GM18505 (cell line): ENCODE measurements at regions not wholly inside any gene's neighbourhood (a gene's known extent, or its start where the extent isn't known, plus 50 kb on each side); places are given as distances from the start of the nearest gene placed in this dataset.

Experiments
- ATAC-seq: cut with Tn5 transposase; IDR thresholded peaks from one replicate; pipeline ENCODE4 v1.9.1; 2021; ENCODE audit not compliant: unreplicated experiment
- POLR2A ChIP-seq: IDR thresholded peaks from 4 replicates; pipeline ENCODE4 v1.6.1; 2011; ENCODE audit warnings: borderline replicate concordance; ENCODE audit not compliant: insufficient read depth, insufficient read length; ENCODE audit errors: extremely low read depth

- no peak for ATAC-seq
- no peak for TF ChIP-seq POLR2A
Measured at GRCh38 chr2:195514365-195514764, 142.7 kb upstream of the SLC39A10 start.

- no peak for ATAC-seq
- TF ChIP-seq POLR2A, result no peak
Measured at GRCh38 chr2:195513119-195513518, 143.9 kb upstream of the SLC39A10 start.

- no peak for ATAC-seq
- no peak for TF ChIP-seq POLR2A
Measured at GRCh38 chr2:195509551-195509950, 147.5 kb upstream of the SLC39A10 start.

GRCh38 chr2:195508139-195508455 is 148.9 kb upstream of the SLC39A10 start:
- TF ChIP-seq POLR2A, result no peak
- no peak for ATAC-seq

DNA sequence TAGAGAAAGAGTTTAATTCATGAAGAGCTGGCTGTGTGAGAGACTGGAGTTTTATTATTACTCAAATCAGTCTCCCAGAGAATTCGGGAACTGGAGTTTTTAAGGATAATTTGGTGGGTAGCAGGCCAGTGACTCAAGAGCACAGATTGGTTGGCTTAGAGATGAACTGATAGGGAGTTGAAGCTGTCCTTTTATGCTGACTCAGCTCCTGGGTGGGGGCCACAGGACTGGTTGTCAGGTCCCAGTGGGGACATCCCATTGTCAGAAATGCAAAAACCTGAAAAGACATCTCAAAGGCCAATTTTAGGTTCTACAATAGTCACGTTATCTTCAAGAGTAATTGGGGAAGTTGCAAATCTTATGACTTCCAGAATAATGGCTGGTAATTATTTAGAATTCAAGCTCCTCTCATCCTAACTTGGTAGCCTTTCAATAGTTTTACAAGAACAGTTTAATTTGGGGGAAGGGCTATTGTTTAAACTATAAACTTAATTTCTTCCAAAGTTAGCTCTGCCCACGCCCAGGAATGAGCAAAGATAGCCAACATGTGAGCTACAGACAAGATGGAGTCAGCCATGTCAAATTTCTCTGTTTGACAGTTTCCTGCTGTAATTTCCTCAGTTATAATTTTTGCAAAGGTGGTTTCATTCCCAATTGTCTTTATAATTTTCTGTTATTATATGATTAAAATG is 149.4 kb upstream of the SLC39A10 start:
- no peak for TF ChIP-seq POLR2A
- ATAC-seq, result no peak

- TF ChIP-seq POLR2A, result no peak
Measured at GRCh38 chr2:195505701-195506100, 151.3 kb upstream of the SLC39A10 start.

DNA sequence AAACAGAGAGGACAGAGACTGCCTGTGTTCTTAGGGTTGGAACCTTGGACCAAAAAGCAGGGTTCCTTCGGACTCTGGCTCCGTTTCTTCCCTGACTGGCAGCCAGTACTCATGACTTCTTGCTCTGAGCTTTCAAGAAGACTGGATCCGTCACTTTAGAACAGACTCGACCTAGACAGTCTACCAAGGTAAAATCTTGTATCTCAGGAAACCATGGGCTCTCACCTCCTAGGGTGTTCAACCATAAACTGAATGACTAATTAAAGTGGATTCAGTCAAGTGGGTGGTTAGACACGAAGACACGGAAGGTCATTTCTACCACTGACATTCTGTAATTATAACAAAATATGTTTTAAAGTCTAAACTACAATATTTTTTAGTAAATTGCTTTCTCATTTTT is 153.8 kb upstream of the SLC39A10 start:
- TF ChIP-seq POLR2A, result no peak

More at GRCh38 chr2:195505701-195506100, 151.3 kb upstream of the SLC39A10 start:
- peak; percentile 97 for ATAC-seq

GRCh38 chr2:195501746-195502145 is 155.3 kb upstream of the SLC39A10 start:
- no peak for TF ChIP-seq POLR2A
- no peak for ATAC-seq

More for the DNA sequence above, 153.8 kb upstream of the SLC39A10 start:
- ATAC-seq, result no peak

GRCh38 chr2:195500879-195501278 is 156.1 kb upstream of the SLC39A10 start:
- ATAC-seq, result no peak
- TF ChIP-seq POLR2A, result no peak

DNA sequence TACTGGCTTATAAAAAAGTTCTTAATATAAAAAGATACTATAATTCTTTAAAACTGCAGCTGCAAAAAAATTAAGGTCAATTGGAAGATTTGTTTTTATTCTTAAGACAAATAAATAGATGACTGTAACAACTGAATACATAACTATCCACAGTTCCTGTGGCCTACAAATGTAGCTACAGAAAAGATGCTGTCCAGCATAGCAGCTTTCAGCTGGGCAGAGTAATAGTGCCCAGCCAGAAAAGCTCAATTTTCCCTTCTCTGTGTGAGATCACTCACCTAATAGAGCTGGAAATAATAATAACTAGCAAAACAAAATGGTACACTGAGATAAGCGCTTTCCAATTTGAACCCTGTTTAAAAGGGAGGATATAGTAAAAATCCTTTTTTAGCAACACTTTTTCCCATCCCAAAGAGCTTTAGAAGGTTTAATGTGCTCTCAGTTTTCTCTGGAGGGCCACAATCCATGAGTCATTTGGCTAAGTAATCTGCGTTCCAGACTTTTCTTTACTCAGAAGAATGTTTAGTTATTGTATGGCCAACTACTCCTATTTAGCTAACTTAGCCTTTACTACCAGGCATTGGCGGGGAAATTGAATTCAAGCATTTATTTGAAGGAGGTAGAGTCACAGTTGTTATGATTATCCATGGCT is 158.1 kb upstream of the SLC39A10 start:
- TF ChIP-seq POLR2A, result no peak
- ATAC-seq, result no peak

DNA sequence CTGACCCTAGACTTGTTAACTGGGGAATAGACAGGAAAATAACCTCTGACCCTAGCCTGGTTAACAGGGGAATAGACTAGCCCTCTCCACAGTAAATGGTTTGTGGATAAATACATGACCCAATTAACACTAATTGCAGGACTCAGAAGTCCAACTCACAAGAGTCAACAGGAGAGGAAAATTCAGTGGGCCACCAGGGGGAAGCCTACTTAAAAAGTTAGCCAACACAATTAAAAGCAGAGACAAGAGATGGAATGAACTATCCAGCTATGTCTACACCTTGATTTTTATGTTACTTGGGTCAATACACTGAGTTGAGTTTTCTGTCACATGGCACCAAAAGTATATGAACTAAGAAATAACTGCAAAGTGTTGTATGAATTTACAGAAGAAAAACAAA is 158.8 kb upstream of the SLC39A10 start:
- no peak for ATAC-seq
- no peak for TF ChIP-seq POLR2A

- TF ChIP-seq POLR2A, result no peak
- ATAC-seq, result no peak
Measured at GRCh38 chr2:195496991-195497390, 160.0 kb upstream of the SLC39A10 start.

DNA sequence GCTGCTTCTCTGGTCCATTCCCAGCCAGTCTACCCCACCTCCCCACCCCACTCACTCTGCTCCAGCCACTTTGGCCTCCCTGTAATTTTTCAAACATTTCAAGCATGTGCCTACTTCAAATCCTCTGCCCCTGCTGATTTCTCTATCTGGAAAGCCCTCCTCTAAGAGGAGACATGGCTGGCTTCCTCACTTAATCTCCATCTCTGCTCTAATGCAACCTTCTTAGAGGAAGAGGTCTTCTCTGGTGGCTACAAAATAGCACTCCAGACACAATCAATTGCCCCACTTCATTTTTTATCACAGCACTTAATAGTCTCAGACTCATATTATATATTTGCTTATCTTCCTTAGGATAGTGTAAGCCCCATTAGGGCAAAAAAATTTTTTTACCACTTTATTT is 161.1 kb upstream of the SLC39A10 start:
- no peak for TF ChIP-seq POLR2A
- ATAC-seq, result no peak

- no peak for TF ChIP-seq POLR2A
- ATAC-seq, result no peak
Measured at GRCh38 chr2:195495351-195495750, 161.7 kb upstream of the SLC39A10 start.
